Uterus (tissue), 2 donors: ENCODE measurements at regions not wholly inside any gene's neighbourhood (a gene's known extent, or its start where the extent isn't known, plus 50 kb on each side); places are given as distances from the start of the nearest gene placed in this dataset.

ENCODE experiments used
- POLR2A ChIP-seq, 2 donors: fragments of 450-650 bp; IDR thresholded peaks; one replicate each; pipeline ENCODE4 v1.6.1; 2016; ENCODE audit warnings: antibody characterized with exemption in 2 of 2, mild to moderate bottlenecking in 1 of 2, moderate library complexity in 1 of 2
- TF ChIP-seq, protein P1 (sequence below), 4 experiments: fragments of 200-600 bp in 2 of 4; fragments of 450-650 bp in 2 of 4; sonication (generic) in 2 of 4; IDR thresholded peaks; one replicate each; pipeline ENCODE4 v1.5.1; 2016 to 2019; ENCODE audit warnings: antibody characterized with exemption in 4 of 4, mild to moderate bottlenecking in 2 of 4, moderate library complexity in 1 of 4

DNA sequence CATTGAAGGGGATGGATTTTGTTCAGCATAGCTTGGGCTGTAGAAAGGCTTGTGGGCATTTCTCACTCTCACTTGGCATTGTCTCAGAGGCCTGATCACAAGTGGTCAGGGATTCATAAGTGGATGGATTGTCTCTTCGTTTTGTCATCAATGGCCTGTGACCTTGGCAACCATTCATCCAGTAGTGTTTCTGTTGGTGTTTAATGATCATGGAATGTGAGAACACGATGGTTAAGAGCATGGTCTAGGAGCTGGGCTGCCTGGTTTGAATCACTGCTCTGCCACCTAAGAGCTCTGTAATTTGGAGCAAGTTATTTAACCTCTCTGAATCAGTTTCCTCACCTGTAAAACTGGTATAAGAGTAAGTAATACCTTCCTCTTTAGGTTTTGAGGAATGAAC is 430.1 kb upstream of the MEF2C start:
- TF ChIP-seq, protein P1, sequence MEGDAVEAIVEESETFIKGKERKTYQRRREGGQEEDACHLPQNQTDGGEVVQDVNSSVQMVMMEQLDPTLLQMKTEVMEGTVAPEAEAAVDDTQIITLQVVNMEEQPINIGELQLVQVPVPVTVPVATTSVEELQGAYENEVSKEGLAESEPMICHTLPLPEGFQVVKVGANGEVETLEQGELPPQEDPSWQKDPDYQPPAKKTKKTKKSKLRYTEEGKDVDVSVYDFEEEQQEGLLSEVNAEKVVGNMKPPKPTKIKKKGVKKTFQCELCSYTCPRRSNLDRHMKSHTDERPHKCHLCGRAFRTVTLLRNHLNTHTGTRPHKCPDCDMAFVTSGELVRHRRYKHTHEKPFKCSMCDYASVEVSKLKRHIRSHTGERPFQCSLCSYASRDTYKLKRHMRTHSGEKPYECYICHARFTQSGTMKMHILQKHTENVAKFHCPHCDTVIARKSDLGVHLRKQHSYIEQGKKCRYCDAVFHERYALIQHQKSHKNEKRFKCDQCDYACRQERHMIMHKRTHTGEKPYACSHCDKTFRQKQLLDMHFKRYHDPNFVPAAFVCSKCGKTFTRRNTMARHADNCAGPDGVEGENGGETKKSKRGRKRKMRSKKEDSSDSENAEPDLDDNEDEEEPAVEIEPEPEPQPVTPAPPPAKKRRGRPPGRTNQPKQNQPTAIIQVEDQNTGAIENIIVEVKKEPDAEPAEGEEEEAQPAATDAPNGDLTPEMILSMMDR (IDR thresholded peaks at IDR 0.05) = no peak
- TF ChIP-seq POLR2A (IDR thresholded peaks at IDR 0.05) = no peak
